HL-60 (cell line): ENCODE measurements at regions not wholly inside any gene's neighbourhood (a gene's known extent, or its start where the extent isn't known, plus 50 kb on each side); places are given as distances from the start of the nearest gene placed in this dataset.

Experiments used
- CTCF ChIP-seq: IDR thresholded peaks from one replicate; pipeline ENCODE4 v1.5.1; 2011; ENCODE audit warnings: low read length, control low read depth, inconsistent platforms; ENCODE audit not compliant: insufficient read depth
- GABPA ChIP-seq: IDR thresholded peaks from 2 replicates; pipeline ENCODE4 v1.6.1; 2012; ENCODE audit warnings: low read depth
- POLR2AphosphoS5 ChIP-seq: IDR thresholded peaks from 2 replicates; pipeline ENCODE4 v1.6.1; 2012; ENCODE audit warnings: low read depth

GRCh38 chr21:29477941-29478340 is 179.2 kb downstream of the BACH1 start:
- TF ChIP-seq CTCF: no peak
- no peak for TF ChIP-seq POLR2AphosphoS5
- no peak for TF ChIP-seq GABPA
